HL-60 (cell line): ENCODE measurements at regions not wholly inside any gene's neighbourhood (a gene's known extent, or its start where the extent isn't known, plus 50 kb on each side); places are given as distances from the start of the nearest gene placed in this dataset.

Experiments
- DNase-seq, 2 experiments: peaks; one replicate each; pipeline ENCODE4 v3.0.0-alpha.2; 2010 to 2020; ENCODE audit warnings: low read depth in 1 of 2, low spot score in 1 of 2
- H3K27ac ChIP-seq: fragments of 250-450 bp; sonication (Bioruptor Pico); replicated peaks from 2 replicates; pipeline ENCODE4 v1.5.1; 2020; ENCODE audit warnings: mild to moderate bottlenecking, moderate library complexity
- H3K27me3 ChIP-seq: fragments of 250-450 bp; sonication (Bioruptor Pico); 2 replicates; pipeline ENCODE4 v1.5.1; 2021; ENCODE audit warnings: mild to moderate bottlenecking, moderate library complexity; ENCODE audit not compliant: insufficient read depth, poor library complexity, severe bottlenecking
- H3K4me3 ChIP-seq: replicated peaks from 2 replicates; pipeline ENCODE4 v1.5.1; 2011; ENCODE audit warnings: mild to moderate bottlenecking, control low read depth, low read length; ENCODE audit not compliant: insufficient read depth
- CTCF ChIP-seq: IDR thresholded peaks from one replicate; pipeline ENCODE4 v1.5.1; 2011; ENCODE audit warnings: low read length, control low read depth, inconsistent platforms; ENCODE audit not compliant: insufficient read depth
- GABPA ChIP-seq: IDR thresholded peaks from 2 replicates; pipeline ENCODE4 v1.6.1; 2012; ENCODE audit warnings: low read depth
- POLR2AphosphoS5 ChIP-seq: IDR thresholded peaks from 2 replicates; pipeline ENCODE4 v1.6.1; 2012; ENCODE audit warnings: low read depth
- REST ChIP-seq: IDR thresholded peaks from 2 replicates; pipeline ENCODE4 v1.6.1; 2012; ENCODE audit warnings: low read depth; ENCODE audit not compliant: insufficient replicate concordance
- SPI1 ChIP-seq: IDR thresholded peaks from 2 replicates; pipeline ENCODE4 v1.6.1; 2012; ENCODE audit warnings: low read depth, mild to moderate bottlenecking, borderline replicate concordance

GRCh38 chr14:101004176-101004575 lies 100.7 kb upstream of the RTL1 start:
- DNase-seq = no peak
- no peak overlapping the region for H3K27ac ChIP-seq
- H3K27me3 ChIP-seq = peaks cover 2% of the 10 kb centered on the region
- TF ChIP-seq POLR2AphosphoS5 = no peak
- no peak for TF ChIP-seq GABPA
- TF ChIP-seq REST = no peak
- no peak for TF ChIP-seq SPI1
- TF ChIP-seq CTCF = no peak
- H3K4me3 ChIP-seq = no peak overlapping the region

GRCh38 chr14:101004954-101005353 lies 101.4 kb upstream of the RTL1 start:
- DNase-seq = peak in 1 of 2 experiments; percentile 9
- no peak overlapping the region for H3K4me3 ChIP-seq
- H3K27ac ChIP-seq = no peak overlapping the region
- TF ChIP-seq GABPA (no peak), REST (no peak), POLR2AphosphoS5 (no peak), CTCF (no peak), SPI1 (no peak)
- no peaks in the 10 kb centered on the region for H3K27me3 ChIP-seq

GRCh38 chr14:101005447-101005846 lies 101.9 kb upstream of the RTL1 start:
- peak; percentile 25 to 55 for DNase-seq
- Histone ChIP-seq H3K27me3 (no peaks in the 10 kb centered on the region), H3K4me3 (no peak overlapping the region), H3K27ac (no peak overlapping the region)
- peak; percentile 87 for TF ChIP-seq SPI1
- TF ChIP-seq CTCF = no peak

GRCh38 chr14:101006008-101006407 lies 102.5 kb upstream of the RTL1 start:
- TF ChIP-seq SPI1 (no peak), GABPA (no peak), CTCF (no peak), REST (no peak), POLR2AphosphoS5 (no peak)
- Histone ChIP-seq H3K4me3 (no peak overlapping the region), H3K27ac (no peak overlapping the region), H3K27me3 (no peaks in the 10 kb centered on the region)
- DNase-seq = peak; percentile 14 to 26
